SK-N-SH (cell line): ENCODE measurements at regions not wholly inside any gene's neighbourhood (a gene's known extent, or its start where the extent isn't known, plus 50 kb on each side); places are given as distances from the start of the nearest gene placed in this dataset.

Source experiments
- TCF12 ChIP-seq: IDR thresholded peaks from 2 replicates; pipeline ENCODE4 v1.4.0; 2012
- YY1 ChIP-seq: IDR thresholded peaks from 2 replicates; pipeline ENCODE4 v1.4.0; 2012; ENCODE audit warnings: low read depth, mild to moderate bottlenecking
- TF ChIP-seq, protein P1 (sequence below): fragments of 200-600 bp; sonication (generic); IDR thresholded peaks from 2 replicates; pipeline ENCODE4 v1.6.1; 2017; ENCODE audit warnings: antibody characterized with exemption, mild to moderate bottlenecking, moderate library complexity
- TF ChIP-seq, protein P2 (sequence below): fragments of 150-350 bp; IDR thresholded peaks from 2 replicates; pipeline ENCODE4 v1.6.1; 2017; ENCODE audit warnings: antibody characterized with exemption, low read length, low read depth, borderline replicate concordance

DNA sequence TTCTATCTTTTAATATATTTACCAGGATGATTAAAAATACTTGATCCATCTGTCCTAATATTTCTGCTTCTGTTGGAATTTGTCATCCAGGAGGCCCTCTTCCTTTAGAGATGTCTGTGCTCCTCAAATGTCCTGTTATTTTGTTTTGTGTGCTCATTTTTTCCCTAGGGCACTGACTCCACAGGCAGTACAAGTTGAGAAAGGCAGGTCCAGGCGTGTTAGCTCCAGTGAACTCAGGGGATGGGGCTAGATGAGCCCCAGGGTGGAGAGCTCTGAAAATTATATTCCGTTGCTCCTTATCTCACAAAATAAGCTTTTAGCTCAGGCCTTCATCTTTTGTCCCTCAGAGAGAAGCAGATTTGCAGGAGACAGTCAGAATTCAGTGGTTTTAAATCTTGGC, 105.7 kb downstream of the SLC4A3 start:
- TF ChIP-seq, protein P1, sequence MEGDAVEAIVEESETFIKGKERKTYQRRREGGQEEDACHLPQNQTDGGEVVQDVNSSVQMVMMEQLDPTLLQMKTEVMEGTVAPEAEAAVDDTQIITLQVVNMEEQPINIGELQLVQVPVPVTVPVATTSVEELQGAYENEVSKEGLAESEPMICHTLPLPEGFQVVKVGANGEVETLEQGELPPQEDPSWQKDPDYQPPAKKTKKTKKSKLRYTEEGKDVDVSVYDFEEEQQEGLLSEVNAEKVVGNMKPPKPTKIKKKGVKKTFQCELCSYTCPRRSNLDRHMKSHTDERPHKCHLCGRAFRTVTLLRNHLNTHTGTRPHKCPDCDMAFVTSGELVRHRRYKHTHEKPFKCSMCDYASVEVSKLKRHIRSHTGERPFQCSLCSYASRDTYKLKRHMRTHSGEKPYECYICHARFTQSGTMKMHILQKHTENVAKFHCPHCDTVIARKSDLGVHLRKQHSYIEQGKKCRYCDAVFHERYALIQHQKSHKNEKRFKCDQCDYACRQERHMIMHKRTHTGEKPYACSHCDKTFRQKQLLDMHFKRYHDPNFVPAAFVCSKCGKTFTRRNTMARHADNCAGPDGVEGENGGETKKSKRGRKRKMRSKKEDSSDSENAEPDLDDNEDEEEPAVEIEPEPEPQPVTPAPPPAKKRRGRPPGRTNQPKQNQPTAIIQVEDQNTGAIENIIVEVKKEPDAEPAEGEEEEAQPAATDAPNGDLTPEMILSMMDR: no peak
- TF ChIP-seq, protein P2, sequence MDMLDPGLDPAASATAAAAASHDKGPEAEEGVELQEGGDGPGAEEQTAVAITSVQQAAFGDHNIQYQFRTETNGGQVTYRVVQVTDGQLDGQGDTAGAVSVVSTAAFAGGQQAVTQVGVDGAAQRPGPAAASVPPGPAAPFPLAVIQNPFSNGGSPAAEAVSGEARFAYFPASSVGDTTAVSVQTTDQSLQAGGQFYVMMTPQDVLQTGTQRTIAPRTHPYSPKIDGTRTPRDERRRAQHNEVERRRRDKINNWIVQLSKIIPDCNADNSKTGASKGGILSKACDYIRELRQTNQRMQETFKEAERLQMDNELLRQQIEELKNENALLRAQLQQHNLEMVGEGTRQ: no peak
- no peak for TF ChIP-seq YY1
- TF ChIP-seq TCF12: no peak
